ENCODE measurements at regions not wholly inside any gene's neighbourhood (a gene's known extent, or its start where the extent isn't known, plus 50 kb on each side); places are given as distances from the start of the nearest gene placed in this dataset.

- TF ChIP-seq, protein P1, sequence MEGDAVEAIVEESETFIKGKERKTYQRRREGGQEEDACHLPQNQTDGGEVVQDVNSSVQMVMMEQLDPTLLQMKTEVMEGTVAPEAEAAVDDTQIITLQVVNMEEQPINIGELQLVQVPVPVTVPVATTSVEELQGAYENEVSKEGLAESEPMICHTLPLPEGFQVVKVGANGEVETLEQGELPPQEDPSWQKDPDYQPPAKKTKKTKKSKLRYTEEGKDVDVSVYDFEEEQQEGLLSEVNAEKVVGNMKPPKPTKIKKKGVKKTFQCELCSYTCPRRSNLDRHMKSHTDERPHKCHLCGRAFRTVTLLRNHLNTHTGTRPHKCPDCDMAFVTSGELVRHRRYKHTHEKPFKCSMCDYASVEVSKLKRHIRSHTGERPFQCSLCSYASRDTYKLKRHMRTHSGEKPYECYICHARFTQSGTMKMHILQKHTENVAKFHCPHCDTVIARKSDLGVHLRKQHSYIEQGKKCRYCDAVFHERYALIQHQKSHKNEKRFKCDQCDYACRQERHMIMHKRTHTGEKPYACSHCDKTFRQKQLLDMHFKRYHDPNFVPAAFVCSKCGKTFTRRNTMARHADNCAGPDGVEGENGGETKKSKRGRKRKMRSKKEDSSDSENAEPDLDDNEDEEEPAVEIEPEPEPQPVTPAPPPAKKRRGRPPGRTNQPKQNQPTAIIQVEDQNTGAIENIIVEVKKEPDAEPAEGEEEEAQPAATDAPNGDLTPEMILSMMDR (IDR thresholded peaks at IDR 0.05) = no peak
- TF ChIP-seq POLR2A (IDR thresholded peaks at IDR 0.05) = no peak
Observed at GRCh38 chr6:134690048-134690447, 259.9 kb downstream of the ALDH8A1 start.

Measured in Peyer's patch (tissue), 4 donors.